NCI-H2196 (cell line): ENCODE measurements at regions not wholly inside any gene's neighbourhood (a gene's known extent, or its start where the extent isn't known, plus 50 kb on each side); places are given as distances from the start of the nearest gene placed in this dataset.
A peak's percentile ranks its signal among the peaks of the same experiment; 100 is the strongest.

ENCODE experiments used
- DNase-seq: peaks from one replicate; lab custom pipeline; 2025; ENCODE audit not compliant: unreplicated experiment; lab: John Stamatoyannopoulos, UW

DNA sequence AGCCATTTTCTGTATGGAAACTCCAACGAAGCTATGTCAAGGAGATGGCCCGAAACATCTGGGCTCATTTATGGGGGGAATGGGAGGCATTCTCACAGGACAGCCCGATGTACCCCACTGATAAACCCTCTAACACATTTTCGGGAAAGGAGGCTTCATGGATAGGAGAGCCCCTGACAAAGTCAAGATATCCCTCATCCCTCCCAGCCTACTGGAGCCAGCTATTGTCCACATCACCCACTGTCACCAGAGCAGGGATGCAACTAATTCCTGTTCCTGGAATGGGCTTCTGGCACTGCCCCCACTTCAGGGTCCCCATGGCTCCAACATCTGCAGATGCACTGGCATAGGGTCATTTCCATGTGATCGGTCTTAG lies 98.2 kb upstream of the BMPER start:
- DNase-seq: no peak

DNA sequence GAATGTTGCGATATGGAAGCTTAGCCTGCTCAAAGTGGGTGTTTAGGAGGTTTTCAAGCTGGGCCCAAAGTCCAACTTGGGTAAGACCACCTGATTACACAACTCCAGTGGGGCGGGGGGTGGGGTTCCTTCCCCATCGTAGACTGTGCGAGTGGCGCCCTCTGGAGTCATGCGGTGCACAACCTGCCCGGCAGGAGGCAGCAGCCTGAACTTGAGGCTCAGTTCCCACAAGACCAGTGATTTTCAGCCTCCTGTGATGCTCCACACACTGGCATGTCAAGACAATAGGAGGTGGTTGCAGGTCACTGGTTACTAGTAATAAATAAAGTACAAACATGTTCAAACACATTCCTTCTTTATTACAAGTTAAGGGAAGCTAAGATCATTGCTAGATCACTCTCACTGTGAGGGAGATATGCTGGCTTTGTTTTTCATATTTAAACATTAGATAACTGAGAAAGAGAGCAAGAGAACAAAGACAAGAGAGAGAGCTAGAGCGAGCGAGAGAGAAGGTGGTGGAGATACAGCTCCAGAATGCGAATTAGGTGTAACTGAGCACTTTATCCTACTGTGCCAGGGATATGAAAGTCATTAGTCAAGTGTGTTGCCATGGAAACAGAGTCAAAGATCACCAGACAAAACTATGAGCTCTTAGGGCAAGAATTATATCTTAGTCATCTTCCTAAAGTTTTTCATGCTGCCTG lies 97.4 kb upstream of the BMPER start:
- peak; percentile 40 for DNase-seq

DNA sequence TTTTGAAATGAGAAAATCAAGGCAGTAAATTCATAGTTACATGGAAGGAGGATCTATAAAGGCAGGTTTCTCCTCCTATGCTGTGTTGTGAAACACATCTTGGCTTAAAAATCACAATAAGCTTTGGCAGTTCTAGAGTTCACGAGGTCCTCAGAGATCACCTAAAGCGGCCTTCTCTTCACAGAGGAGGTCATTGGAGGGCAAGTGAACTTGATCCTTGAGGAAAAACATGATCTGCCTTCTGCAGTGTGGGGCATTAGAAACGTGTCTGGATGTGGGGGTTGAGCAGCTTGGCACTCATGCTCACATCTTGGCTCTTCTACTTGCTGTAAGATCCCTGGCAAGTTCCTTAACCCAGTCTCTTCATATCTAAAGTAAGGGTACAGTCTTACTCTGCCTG lies 96.1 kb upstream of the BMPER start:
- no peak for DNase-seq

DNA sequence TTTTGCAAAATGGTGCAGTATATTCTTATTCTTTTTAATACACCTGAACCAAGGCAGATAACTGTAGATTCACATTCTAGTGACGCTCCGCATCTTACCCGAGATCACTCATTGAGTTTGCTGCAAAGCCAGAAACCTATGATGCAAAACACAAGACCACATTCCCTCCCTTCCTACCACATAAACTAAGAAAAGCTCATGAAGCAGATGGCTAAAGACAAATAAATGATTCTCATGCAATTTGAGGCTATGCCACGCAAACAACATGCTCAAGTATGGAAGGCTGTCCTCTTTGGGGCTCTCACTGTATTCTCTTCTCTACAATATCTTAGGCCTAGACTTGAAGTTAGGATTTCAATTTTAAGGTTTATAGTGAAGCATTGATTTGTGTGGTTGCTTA lies 95.0 kb upstream of the BMPER start:
- DNase-seq: no peak

DNA sequence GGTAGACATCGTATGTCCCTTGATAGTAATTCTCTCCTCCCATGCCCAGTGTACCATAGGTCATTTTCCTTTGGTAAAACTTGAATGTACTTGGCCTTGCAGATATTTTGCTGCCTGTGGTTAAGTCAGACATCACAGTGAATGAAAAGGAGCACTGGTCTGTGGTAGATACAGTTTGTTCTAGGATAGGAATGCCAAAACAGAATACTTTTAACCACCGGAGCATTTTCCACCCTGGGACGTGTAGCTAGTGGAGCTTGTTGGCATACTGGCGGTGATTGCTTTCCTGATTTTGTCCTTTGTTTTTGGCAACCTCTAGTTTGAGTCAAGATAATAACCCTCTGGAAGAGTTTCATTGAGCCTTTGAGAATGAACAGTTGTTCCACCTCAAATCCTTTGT lies 92.0 kb upstream of the BMPER start:
- DNase-seq: no peak

DNA sequence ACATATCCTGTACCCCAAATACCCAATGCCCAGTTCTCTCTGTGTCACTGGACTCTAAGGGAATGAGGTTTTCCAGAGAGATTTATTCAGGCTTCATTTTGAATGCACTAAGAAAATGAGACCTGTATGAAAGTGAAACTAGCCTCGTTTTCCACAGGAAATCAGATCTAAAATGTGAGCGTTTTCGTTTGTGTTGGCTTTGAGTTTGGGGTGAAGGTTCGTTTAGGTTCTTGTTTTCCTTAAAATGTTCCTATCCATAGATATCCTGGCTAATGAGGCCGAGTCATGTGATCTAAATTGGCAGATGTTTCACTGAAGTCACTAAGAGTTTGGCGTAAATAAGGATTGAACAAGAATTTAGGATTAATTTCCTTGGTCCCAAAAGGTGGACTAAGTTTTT lies 90.9 kb upstream of the BMPER start:
- no peak for DNase-seq

DNA sequence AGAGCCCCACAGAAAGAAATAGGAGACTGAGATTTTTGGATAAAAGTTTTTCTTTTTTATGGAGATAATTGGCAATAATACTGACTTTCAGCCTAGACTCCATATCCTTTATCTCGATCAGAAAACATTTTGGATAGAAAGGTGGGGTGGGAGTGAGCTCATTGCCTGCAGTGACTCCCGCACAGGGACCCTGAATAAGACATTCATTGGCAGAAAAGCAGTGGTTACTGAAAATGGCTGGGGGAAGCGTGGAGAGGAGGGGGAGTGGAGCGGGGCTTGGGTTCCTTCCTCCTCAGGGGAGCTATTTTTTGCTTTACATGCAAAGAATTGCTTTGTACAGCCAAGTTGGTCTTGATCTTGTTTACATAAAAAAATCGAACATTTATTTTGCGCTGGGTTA lies 90.4 kb upstream of the BMPER start:
- no peak for DNase-seq

DNA sequence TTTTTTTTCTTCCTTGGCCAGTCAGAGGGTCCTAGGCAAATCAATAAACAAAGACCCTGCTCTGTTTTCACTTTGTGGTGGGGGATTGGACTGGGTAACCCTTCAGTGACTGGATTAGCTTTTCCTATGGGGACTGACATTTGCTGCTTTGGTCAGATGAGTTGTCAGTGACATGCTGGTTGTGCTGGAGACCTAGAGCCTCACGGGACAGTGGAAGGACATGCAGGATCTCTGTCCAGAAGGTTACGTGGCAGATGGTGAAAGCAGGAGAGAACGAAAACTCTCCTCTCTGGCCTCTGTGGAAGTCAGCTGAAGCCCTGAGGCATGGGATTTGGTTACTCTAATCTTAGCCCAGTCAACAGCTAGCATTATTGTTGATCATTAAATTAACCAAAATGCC lies 90.0 kb upstream of the BMPER start:
- DNase-seq: no peak

DNA sequence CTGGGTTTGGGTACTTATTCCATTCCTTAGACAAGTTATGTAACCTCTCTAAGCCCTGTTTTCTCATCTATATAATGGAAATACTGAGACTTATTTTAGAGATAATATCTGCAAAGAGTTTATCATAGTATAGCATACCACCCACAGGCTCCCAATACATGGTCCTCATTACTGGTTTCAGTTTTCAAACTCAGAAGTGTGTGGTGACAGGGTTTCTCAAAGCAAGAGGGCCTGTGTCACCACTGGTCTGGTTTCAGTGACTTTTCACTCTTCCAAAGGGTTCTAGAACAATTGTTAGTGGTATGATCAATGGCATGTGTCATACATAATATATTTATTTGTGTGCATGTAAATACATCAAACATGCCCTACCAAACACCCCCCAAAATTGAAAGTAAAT lies 89.2 kb upstream of the BMPER start:
- no peak for DNase-seq

DNA sequence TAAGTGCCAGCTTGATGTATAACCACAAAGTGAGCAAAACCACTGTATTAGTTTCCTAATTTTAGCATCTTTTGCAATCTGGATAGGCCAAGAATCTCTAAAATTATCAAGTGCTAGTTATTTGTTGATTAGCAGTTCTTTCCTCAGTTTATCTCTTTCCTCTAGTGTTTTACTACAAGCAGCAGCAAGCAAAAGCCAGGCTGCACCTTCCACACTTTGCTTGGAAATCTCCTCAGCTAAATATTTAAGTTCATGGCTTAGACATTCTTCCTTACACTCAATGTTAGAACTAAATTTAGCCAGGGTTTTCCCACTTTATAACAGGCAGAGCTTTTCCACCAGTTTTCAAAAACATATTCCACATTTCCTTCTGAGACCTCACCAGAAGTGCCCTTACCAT lies 85.7 kb upstream of the BMPER start:
- no peak for DNase-seq

DNA sequence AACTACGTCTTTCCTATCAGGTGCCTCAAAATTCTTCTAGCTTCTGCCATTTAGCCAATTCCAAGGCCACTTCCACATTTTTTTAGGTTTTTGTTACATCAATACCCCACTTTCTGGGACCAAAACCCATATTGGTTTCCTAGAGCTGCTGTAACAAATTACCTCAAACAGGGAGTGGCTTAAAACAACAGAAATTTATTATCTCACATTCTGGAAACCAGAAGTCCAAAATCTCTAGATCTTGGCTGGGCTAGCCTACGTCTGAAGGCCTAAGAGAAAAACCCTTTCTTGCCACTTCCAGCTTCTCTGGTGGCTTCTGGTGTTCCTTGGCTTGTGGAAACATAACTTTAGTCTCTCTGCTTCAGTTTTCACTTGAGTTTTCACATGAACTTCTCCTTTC lies 85.1 kb upstream of the BMPER start:
- no peak for DNase-seq

DNA sequence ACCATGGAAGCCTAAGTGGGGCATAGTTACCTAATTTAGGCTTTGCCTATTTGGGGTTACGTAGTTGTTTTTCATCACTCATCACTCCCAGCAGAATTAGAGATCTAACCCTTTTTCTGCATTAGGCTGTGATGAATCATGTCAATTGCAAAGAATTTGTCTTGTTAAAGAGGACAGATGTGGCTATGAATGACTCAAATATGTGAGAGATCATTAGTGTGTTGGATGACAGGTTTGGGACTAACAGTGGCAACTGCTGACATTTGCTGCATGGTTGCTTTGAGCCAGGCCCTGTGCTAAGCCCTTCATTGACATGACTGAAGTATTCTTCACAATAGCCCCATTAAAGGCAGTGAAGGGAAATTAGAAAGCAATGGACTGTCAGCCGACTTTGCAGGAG lies 83.4 kb upstream of the BMPER start:
- no peak for DNase-seq

DNA sequence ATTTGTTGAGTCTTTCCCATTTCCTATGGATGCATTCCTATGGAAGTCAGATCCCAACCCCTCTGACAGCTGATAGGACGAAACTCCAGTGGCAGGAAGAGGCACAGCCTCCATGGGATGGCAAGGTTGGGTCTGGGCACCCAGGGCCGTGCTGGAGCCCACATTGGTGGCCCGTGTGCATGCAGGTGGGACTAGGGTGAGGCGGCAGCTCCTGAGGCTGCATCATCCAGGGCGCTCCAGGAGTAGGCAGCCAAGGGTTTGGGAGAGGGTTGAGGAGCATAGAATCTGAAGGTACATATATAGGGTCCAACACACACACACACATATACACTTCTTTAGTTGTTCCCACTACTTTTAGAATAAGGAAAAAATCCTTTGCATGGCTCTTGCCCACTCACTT lies 81.4 kb upstream of the BMPER start:
- DNase-seq: no peak

DNA sequence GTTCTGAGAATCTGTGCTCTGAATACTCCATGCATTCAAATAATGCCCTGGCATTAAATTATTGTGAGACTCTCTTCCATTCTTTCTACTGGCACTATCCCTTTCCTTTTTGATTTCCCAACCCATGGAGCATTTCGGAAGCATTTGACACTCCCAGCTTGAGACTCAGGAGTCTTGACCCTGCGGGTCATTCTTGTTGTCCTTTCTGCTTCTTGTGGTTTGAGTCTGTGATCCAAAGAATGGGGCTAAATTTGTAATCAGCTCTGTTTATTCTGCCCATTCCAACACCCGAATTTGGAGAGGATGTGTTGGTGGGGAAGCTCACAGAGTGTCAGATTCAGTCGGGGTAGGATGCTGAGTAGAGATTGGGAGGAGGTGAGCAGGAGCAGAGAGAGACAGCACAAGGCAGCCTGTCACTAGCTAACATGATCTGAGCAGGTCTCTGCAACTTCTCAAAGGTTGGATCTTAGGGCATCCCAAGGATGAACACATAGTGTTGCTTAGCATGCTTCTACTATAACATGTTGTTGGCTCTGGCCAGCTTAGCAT lies 80.4 kb upstream of the BMPER start:
- no peak for DNase-seq

DNA sequence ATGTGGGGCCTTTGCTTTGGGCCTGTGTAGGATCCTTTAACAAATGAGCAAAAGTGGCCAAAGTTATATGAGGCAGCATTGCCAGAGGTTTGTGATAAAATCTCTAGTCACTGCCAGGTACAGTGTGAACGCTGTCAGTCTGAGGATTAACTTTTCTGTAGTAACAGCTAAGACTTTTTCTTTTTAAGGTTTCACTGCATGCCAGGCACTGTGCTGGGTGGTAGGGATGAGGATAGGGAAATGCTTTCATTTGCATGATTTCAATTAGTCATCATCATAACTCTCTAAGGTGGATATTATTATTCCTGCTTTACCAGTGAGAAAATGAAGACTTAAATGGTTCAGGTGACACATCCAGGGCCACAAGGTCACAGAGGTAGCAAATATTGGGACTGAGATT lies 79.7 kb upstream of the BMPER start:
- DNase-seq: no peak

DNA sequence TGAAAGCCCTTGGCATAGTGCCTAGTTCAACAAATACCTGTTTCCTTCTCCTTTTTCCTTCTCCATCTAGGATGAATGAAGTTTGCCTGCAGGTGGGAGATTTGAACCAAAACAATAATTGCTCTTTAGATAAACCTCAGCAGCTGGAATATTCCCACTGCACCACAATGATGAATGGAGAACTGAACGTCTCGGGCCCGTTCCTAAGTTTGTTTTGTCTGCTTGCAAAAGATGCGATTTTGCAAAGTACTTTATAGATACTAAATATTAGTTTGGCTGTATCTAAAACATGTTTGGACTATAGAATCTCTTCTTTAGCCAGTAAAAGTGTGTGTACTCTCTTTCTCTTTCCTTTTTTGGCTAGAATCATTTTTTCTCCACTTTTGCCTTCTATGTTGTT lies 75.8 kb upstream of the BMPER start:
- DNase-seq: no peak

DNA sequence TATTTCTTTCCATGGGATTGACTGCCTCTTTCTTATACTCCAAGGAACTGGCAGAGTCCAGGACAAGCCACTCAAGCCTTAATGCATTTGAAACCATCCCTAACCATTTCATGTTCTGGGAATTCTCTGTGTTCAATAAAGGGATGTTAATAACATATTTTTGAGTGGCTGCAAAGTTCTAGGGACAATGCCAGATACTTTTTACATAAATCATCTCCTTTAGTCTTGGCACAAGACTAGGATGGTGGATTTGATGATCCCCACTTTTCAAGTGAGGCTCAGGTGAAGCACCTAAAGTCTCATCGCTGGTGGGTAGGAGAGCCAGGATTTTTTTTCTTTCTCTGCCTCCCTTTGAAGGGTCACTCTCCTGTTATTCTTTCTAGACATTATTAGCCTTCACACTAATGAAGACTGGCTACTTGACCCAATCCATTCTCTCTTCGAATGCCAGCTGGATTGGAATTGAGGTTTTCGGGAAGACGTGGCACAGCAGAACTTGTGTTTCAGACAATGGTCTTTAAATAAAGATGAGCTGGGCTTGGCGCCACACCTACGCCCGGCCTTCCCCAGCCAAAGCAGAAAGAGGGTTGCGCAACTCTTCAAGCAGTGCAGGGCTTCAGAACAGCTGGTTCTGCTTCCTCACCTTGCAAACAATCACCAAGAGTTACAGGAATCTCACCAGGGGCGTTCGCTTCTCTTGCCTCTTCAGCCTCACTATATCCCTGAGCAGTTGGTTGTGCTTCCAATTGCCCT lies 73.8 kb upstream of the BMPER start:
- DNase-seq: peak; percentile 12

DNA sequence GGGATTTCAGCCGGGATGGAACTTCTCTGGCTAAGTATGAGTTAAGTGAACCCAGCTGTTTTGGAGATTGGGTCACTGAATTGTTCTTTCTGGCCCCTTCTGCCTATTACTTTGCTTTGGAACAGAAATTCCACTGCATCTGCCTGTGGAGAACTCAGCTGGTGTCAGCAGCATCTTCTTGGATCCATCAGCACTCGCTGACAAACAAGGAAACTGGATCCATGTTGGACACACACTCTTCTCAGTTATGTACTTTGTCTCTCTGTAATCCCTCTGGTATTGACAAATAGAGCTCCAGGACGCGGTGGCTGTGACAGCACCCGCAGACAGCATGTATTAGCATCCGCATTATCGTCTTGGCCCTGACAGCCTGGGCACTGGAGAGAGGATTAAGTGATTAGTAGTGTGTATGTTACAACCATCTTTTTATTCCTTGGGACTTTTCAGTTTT lies 73.0 kb upstream of the BMPER start:
- no peak for DNase-seq

DNA sequence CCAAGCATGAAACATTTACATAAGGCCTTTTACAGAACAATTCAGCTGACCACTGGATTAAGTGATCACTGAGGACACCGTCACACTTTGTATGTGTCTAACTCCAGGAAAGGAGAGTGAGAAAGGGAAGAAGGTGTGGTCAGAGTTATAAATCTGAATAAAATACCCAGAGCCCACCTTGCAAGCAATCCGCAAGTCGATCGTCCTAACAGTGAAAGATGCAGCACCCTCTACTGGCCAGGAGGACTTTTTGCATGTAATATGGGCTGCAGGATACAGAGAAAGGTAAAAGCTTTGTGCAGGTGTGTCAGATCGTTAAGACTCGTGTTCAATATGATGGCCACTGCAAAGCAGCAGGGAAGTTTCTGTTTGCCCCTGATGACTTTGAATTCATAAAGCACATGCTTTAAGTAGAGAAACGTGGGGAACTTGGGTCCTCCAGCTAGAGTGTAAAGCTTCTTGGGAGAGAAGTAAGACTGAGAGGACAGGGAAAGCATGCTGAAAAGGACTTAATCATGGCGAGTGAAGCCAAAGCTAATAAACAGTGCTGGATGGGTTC lies 68.5 kb upstream of the BMPER start:
- no peak for DNase-seq

DNA sequence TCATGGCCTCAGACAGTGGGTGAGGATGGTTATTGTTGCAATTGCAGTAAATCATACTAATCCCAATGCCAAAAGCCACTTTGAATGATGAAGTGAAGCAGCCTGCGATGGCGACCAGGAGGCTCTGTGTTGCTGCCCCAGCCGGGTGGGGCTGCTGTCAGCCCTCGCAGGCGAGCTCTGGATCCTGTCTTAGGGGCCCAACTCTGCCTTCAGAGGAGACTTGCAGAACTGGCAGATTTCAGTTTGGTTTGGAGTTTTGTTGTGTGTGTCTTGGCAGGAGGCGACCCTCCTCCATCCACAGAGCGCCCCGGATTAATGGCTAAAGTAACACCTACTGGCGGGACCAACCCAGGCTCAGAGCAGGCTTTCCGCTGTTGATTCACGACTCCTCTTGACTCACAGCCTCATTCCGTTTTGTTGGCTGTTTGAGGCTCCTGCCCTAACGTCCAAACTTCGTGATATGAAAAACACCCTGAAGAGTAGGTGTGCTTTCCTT lies 67.9 kb upstream of the BMPER start:
- DNase-seq: no peak

DNA sequence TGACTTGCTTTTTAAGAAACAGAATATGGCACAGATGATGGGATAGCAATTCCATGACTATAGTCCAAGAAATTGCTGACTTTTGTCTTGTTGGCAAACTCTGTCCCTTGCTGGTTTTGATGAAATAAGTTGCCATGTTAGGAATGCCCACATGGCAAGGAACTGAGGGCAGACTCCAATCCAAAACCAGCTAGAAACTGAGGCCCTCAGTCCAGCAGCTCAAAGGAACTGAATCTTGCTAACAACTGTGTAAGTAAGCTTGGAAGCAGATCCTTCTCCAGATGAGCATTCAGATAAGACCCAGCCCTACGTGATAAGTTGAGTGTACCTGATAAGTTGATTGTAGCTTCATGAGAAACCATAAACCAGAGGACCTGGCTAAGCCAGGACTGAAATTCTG lies 64.3 kb upstream of the BMPER start:
- DNase-seq: no peak

DNA sequence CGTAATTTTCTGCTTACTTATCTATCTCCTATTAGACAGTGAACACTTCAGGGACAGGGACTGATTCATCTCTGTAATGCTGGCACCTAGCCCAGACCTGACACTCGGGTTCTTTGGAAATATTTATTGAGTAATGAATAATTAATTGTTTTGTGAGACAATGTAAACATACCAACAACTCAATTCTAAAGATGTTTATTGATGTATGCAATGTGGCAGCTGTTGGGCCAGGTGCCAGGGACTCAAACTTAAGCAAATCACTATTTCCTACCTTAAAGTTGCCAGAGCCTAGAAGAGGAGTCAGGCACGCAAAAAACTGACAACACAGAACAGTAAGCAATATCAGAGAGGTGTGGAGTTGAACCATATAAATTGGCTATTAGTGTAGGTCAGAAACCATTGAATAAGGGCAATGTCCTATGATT lies 63.6 kb upstream of the BMPER start:
- DNase-seq: peak; percentile 46
